HG02852 (cell line): ENCODE measurements at regions not wholly inside any gene's neighbourhood (a gene's known extent, or its start where the extent isn't known, plus 50 kb on each side); places are given as distances from the start of the nearest gene placed in this dataset.

Experiments
- ATAC-seq: cut with Tn5 transposase; IDR thresholded peaks from one replicate; pipeline ENCODE4 v1.9.1; 2021; ENCODE audit warnings: mild to moderate bottlenecking, moderate library complexity; ENCODE audit not compliant: unreplicated experiment

- ATAC-seq, result no peak
Measured at GRCh38 chr9:89744255-89744648, 139.4 kb downstream of the GADD45G start.

DNA sequence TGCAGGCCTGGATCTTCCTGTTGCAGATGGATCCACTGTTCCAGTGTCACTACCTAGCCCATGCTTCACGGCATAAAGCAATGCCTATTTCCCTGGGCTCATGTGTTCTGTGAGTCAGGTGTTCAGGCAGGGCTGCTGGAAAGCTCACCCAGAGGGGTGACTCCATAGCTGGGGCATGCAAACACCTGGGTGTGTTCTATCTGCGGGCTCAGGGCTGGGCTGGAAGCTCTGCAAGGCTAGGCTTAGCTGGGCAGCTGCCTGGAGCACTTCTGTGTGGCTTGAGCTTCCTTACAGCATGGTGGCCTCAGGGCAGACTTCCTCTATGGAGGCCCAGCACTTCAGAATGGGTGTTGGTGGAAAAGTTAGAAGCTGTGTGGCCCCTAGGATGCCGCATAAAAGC lies 139.9 kb downstream of the GADD45G start:
- no peak for ATAC-seq

GRCh38 chr9:89745601-89746376 lies 141.0 kb downstream of the GADD45G start:
- ATAC-seq, result no peak

DNA sequence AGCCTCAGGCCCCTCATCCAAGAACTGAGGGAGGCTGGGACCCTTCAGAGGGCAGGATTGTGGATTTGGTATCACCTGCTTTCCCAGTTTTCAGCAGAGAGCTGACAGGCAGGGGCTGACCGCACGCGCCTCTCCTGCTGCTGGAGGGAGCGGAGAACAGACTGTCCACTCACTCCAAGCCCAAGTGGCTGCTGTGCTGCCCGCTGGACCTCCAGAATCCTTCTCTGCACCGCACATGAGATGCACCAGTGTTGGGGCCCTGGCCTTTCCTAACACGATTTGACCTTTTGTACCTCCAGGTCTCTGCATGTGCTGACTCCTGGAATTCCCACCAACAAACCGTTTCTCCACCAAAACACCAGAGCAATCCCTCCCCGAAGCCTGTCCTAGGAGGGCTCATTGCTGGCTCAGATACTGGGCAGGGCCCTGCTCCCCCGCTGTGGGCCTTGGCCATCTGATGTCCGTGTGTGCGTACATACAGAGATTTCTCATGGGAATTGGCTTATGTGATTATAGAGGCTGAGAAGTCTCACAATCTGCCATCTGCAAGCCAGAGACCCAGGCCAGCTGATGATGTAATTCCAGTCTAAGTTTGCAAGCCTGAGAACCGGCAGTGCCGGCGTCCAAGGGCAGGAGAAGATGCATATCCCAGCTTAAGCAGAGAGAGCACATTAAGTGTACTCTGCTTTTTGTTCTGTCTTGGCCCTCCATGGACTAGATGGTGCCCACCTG lies 141.7 kb downstream of the GADD45G start:
- no peak for ATAC-seq

DNA sequence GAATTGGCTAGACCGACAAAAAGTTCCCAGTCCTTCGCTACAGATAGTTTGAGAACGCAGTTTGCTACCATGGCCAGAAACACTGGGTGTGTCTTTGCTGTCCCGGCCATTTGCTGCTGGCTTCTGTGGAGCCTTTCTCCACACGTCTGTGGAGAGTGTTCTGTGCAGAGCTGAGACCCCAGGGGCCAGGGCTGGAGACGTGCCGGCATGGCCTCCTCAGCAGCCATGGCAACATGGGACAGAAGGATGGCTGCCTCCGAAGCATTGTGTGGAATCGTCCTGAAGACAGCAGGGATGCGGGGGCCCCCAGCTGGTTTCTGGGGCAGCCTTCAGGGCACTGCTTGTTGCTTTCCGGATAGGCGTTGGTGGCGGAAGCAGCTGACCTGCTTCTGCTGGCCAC lies 142.8 kb downstream of the GADD45G start:
- ATAC-seq, result no peak

DNA sequence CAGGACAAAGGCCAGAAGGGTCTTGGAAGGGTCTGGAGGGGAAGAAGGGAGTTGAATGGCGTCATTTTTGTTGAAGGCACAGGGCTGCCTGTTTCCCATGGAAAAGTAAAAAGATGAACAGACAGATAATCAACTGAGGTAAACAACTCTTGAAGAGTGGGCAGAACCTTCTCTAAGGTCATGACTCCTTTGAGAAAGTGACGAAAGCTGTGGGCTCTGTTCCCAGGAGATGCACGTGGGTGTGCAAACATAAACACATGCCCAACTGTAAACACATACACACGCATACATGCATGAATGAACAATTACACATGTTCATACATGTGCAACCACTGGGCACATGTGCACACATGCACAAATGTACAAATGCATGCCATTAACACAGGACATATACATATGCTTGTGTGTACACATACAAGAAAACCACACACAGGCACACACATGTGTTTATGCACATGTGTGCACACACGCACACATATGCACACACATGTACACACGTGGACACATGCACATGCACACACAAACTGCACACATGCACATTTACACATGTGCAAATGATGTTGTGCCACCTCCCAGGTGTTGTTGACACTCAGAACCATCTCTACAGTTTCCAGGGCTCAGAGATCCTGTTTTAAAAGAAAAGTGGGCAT lies 143.3 kb downstream of the GADD45G start:
- ATAC-seq, result no peak

DNA sequence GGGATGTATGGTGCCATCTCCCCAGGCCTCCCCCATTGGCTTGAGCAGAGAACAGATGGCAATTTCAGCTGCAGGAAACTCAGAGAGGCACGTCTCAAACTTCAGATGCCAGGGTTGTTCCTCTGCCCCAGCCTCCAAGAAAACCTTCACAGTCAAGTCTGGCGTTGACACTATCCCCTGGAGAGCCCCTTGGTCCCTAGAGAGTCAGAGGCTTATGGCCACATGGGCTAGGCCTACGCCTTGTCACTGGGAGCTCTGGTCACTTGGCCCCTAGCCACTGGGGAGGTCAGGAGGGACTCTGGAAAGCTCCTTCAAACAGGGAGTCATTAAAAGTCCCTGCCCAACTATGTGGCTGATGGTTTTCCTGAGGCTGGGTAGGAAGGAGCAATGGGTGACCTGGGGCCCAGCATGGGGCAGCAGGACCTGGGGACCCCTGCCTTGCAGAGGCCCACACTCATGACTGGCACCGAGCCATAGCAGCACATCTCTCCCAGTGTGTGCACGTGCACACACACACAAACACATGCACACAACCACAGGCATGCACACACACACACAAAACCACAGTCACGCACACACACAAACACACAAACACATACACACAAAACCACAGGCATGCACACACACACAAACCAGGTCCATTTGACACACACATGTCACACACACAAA lies 144.2 kb downstream of the GADD45G start:
- no peak for ATAC-seq

DNA sequence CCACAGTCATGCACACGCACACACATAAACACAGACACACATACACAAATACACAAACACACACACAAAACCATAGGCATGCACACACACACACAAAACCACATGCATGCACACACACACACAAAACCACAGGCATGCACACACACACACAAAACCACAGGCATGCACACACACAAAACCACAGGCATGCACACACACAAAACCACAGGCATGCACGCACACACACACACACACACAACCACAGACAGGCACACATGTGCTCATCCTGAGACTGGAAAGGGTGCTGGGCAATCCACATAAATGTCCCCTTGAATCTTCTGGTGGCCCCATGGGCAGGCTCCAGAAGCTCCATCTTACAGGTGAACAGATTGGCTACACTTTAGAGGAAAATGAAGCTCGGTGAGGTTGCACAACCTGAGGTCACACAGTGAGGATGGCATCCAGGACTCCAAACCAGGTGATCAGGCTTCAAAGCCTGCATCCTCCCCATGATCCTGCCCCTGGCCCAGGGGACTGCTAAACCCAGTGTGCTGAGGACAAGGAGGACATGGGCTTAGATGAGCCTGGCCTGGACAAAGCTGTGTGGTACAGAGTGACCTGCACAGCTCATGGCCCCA lies 144.8 kb downstream of the GADD45G start:
- ATAC-seq, result no peak

DNA sequence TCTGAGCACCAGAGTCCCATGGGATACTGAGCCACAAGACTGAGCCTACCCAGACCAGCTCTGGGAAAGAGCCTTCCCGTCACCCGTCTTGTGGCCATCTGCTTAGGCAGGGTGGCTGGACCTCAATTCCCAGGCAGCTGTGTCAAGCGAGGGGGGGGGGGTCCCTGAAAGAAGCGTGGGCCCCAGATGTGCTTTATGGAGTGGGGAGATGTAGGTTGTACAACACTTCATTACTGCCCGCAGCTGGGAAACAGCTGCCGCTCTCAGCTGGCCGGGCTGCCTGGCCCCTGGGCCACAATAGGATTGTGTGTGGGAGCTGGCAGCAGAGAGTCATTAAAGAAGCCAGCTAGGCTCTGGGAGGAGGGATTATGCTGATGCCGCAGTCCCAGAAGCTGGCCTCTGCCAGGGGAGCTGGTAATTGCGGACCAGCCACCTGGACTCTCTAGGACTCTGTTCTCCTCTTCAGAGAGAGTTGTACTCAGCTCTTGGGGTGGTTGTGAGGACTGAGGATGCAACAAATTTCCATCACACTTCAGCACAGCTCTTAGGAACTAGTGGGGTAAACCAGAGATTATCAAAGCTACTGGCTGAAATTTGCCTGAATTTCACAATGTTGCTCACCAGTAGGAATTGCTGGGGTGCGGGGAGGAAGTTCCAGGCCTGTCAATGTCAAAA lies 145.4 kb downstream of the GADD45G start:
- no peak for ATAC-seq

GRCh38 chr9:89751079-89751825 lies 146.4 kb downstream of the GADD45G start:
- ATAC-seq, result no peak

- no peak for ATAC-seq
Measured at GRCh38 chr9:89752154-89752553, 147.3 kb downstream of the GADD45G start.

DNA sequence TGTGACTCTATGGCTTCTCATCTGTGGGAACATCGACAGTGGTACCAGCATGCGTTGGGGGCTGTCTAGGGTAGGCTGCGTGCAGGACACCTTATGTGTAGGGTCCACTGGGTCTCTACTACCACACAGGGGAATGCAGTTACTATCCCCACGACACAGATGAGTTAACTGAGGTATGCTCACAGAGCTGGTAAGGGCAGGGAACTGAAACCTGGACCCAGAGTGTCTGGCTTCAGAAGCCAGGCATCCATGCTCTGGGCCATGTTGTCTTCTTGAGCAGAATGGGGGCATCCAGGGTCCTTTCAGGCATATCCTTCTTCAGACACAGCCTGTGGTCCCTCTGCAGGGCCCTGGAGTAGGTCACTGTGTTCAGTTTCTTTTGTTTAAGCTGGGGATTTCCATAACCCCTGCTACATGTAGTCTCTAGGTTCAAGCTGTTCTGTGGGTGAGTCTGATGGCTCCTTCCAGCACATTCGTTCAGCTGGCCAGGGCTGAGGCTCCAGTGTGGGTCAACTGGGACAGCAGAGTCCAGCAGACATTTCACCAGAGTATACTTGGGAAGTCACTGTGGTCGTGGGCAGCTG lies 148.8 kb downstream of the GADD45G start:
- ATAC-seq, result peak; percentile 48

GRCh38 chr9:89754193-89754592 lies 149.4 kb downstream of the GADD45G start:
- ATAC-seq, result no peak

DNA sequence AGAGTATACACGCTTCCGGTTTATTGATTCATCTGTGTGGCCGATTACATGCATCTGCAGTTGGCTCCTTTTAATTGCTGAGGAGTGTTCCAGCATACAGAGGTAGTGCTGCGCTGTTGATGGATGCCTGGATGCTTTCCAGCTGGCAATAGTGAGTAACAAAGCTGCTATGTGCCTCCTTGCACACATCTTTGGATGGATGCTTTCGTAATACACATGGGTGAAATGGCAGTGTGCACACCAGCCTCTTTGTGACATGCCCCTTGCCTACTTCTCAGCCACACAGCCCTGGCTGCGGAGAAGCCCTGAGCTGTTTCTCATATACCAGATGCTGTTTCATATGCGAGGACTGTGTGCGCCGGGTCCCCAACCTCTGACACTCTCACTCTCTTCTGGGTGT lies 151.0 kb downstream of the GADD45G start:
- no peak for ATAC-seq

DNA sequence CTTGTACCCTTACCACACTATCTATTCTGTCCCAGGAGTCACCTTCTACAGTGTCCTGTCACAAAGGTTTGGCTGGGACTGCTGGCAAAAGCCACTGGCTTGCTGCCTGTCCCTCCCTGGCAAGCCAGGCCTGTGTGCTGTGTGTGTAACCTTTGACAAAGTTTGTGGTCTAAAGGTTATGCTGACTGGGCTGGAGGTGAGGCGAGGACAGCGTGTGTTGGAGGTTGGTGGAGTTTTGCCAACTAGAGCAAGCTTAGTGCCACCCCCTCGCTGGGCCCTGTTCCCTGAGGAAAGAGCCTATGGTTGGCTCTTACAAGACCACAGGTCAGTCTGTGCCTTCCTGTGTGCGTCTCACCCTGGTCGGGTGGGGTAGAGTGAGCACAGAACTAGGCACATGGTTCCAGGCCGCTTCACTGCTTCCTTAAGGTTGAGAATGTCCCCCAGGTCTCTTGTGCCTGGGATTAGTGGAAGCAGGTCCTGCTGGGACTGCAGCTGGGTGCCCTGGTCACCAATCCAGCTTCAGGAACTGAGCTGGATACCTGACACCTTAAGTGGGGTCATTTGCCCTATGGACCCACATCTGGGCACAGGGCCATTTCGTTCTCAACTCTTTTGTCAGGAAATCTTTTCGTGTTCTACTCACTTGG lies 152.2 kb downstream of the GADD45G start:
- no peak for ATAC-seq

GRCh38 chr9:89757776-89758528 lies 153.1 kb downstream of the GADD45G start:
- no peak for ATAC-seq

DNA sequence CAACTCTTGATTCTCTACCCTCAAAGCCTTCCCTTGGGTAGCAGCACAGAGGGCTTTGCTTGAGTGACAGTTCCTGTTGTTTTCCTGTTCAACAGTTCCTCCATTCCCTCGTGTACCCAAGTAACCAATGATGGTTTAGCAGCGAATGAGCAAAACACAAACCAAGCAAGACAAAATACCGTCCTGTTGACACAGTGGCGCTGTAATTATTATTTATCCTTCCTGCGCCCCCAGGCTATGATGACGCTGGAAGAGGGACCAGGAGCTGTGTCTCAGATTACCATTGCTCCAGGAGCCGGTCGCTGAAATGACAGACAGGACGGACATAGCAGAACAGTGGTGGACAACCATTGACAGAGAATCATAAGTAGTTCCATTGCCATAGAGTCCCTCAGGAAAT lies 154.8 kb downstream of the GADD45G start:
- no peak for ATAC-seq

DNA sequence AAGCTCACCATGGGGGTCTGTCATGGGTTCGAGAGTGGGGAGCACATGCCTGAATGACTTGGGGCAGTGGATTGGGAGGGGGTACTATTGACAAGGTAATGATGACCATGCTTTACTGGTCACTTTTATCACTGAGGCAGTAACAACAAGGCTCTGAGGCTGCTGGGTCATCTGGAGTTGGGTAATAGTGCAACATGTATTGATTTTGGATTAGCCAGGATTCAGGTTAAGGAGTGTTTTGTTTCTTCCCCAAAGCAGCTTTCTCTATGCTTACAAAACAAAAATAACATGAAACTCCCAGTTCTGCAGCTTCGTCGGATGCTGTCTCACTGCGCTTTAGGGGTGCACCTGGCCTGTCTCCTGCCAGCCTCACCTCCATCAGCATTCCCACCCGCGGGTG lies 155.3 kb downstream of the GADD45G start:
- ATAC-seq, result no peak
